ENCODE measurements at regions not wholly inside any gene's neighbourhood (a gene's known extent, or its start where the extent isn't known, plus 50 kb on each side); places are given as distances from the start of the nearest gene placed in this dataset.

DNA sequence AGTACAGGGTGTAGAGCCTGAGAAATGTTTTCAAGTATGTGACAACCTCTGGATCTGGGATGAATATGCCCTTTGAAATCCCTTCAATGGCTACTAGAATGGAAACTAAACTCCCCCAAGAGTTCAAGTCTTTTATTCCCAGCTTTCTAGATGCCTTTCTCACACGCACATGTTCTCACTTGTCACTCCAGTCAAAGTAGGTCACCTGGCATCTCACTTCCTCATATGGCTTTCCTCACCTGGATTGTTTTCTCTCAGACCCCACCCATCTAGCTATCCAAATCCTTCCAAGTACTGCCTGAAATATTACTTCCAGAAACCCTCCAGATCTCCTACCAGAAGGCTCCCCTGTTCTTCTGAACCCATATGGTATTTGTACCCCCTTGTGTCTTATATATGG is 615.4 kb upstream of the KLF4 start:
- no peak overlapping the region for H3K27ac ChIP-seq
- H3K36me3 ChIP-seq = no peaks in the 10 kb centered on the region
- no peak overlapping the region for H3K4me2 ChIP-seq
- no peak for TF ChIP-seq Cebpa-rat (IDR thresholded peaks at IDR 0.05)
- H3K4me3 ChIP-seq = no peak overlapping the region
- no peaks in the 10 kb centered on the region for H4K20me1 ChIP-seq
- no peak overlapping the region for H3K9ac ChIP-seq
- no peaks in the 10 kb centered on the region; a peak in 1 of 22 replicates for H3K9me3 ChIP-seq (replicated peaks in 1 of 11)
- no peaks in the 10 kb centered on the region for H3K27me3 ChIP-seq
- H3K4me1 ChIP-seq = 0 out of 20 replicates have a peak, but pooled peaks cover 0 to 10% (median 0%) of the 10 kb centered on the region in 10 experiments

- H3K27me3 ChIP-seq = no peaks in the 10 kb centered on the region
- no peak overlapping the region for H3K9ac ChIP-seq
- no peak overlapping the region for H3K4me3 ChIP-seq
- no peaks in the 10 kb centered on the region for H4K20me1 ChIP-seq
- H3K36me3 ChIP-seq = no peaks in the 10 kb centered on the region
- H3K4me1 ChIP-seq = 0 out of 20 replicates have a peak, but pooled peaks cover 0 to 10% (median 0%) of the 10 kb centered on the region in 10 experiments
- H3K9me3 ChIP-seq (replicated peaks in 1 of 11) = no peaks in the 10 kb centered on the region
- no peak for TF ChIP-seq Cebpa-rat (IDR thresholded peaks at IDR 0.05)
- no peak overlapping the region for H3K4me2 ChIP-seq
- H3K27ac ChIP-seq = no peak overlapping the region
Measured at GRCh38 chr9:108103046-108103693, 613.6 kb upstream of the KLF4 start.

- H3K27me3 ChIP-seq = no peaks in the 10 kb centered on the region
- H3K9me3 ChIP-seq (replicated peaks in 1 of 11) = no peaks in the 10 kb centered on the region
- no peak overlapping the region for H3K9ac ChIP-seq
- no peak for TF ChIP-seq Cebpa-rat (IDR thresholded peaks at IDR 0.05)
- 0 out of 20 replicates have a peak, but pooled peaks cover 0 to 10% (median 0%) of the 10 kb centered on the region in 10 experiments for H3K4me1 ChIP-seq
- no peak overlapping the region for H3K4me2 ChIP-seq
- H3K36me3 ChIP-seq = no peaks in the 10 kb centered on the region
- no peaks in the 10 kb centered on the region for H4K20me1 ChIP-seq
- no peak overlapping the region for H3K27ac ChIP-seq
- H3K4me3 ChIP-seq = no peak overlapping the region
Measured at GRCh38 chr9:108101410-108101809, 611.8 kb upstream of the KLF4 start.

- H3K4me1 ChIP-seq = 0 out of 20 replicates have a peak, but pooled peaks cover 0 to 10% (median 0%) of the 10 kb centered on the region in 10 experiments
- H3K9ac ChIP-seq = no peak overlapping the region
- no peak for TF ChIP-seq Cebpa-rat (IDR thresholded peaks at IDR 0.05)
- no peak overlapping the region for H3K4me3 ChIP-seq
- no peaks in the 10 kb centered on the region for H4K20me1 ChIP-seq
- no peak overlapping the region for H3K4me2 ChIP-seq
- H3K27me3 ChIP-seq = no peaks in the 10 kb centered on the region
- H3K36me3 ChIP-seq = no peaks in the 10 kb centered on the region
- H3K9me3 ChIP-seq (replicated peaks in 1 of 11) = no peaks in the 10 kb centered on the region
- no peak overlapping the region for H3K27ac ChIP-seq
Measured at GRCh38 chr9:108100571-108100970, 611.0 kb upstream of the KLF4 start.

- TF ChIP-seq Cebpa-rat (IDR thresholded peaks at IDR 0.05) = no peak
- Histone ChIP-seq H3K36me3 (no peaks in the 10 kb centered on the region), H3K9ac (no peak overlapping the region), H3K27ac (no peak overlapping the region), H3K4me2 (no peak overlapping the region), H3K9me3 (replicated peaks in 1 of 11) (no peaks in the 10 kb centered on the region), H3K4me1 (0 out of 20 replicates have a peak, but pooled peaks cover 0 to 10% (median 0%) of the 10 kb centered on the region in 10 experiments), H4K20me1 (no peaks in the 10 kb centered on the region), H3K27me3 (no peaks in the 10 kb centered on the region), H3K4me3 (no peak overlapping the region)
Measured at GRCh38 chr9:108099854-108100253, 610.3 kb upstream of the KLF4 start.

GRCh38 chr9:108095496-108095895 is 605.9 kb upstream of the KLF4 start:
- TF ChIP-seq Cebpa-rat (IDR thresholded peaks at IDR 0.05) = no peak
- no peak overlapping the region for H3K27ac ChIP-seq
- H3K4me2 ChIP-seq = no peak overlapping the region
- no peaks in the 10 kb centered on the region for H3K4me1 ChIP-seq
- no peaks in the 10 kb centered on the region for H4K20me1 ChIP-seq
- H3K9ac ChIP-seq = no peak overlapping the region
- H3K4me3 ChIP-seq = no peak overlapping the region
- peaks cover 0 to 9% (median 3%) of the 10 kb centered on the region in 11 experiments; a peak in 8 of 22 replicates for H3K9me3 ChIP-seq (replicated peaks in 1 of 11)
- H3K27me3 ChIP-seq = no peaks in the 10 kb centered on the region
- H3K36me3 ChIP-seq = no peaks in the 10 kb centered on the region

DNA sequence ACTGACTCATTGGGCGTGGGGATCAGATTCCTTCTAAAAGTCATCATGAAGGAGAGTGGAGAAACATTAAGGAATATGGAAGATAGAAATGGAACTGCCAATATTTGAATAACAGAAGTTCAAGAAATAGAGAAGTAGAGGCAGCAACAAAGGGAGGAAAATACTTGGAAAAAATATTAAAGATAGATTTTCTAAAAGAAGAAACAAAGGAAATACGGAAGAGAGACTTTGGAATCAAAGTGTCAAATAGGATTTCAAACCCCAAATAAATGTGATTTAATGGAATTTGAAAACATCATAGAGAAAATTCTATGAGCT is 605.1 kb upstream of the KLF4 start:
- Histone ChIP-seq H4K20me1 (no peaks in the 10 kb centered on the region), H3K27ac (no peak overlapping the region), H3K9ac (no peak overlapping the region), H3K9me3 (replicated peaks in 1 of 11) (peaks cover 0 to 9% (median 3%) of the 10 kb centered on the region in 11 experiments; a peak in 8 of 22 replicates), H3K4me1 (peaks cover 0 to 3% (median 0%) of the 10 kb centered on the region in 10 experiments; a peak in 3 of 20 replicates), H3K4me2 (no peak overlapping the region), H3K4me3 (no peak overlapping the region), H3K36me3 (no peaks in the 10 kb centered on the region), H3K27me3 (no peaks in the 10 kb centered on the region)
- no peak for TF ChIP-seq Cebpa-rat (IDR thresholded peaks at IDR 0.05)

DNA sequence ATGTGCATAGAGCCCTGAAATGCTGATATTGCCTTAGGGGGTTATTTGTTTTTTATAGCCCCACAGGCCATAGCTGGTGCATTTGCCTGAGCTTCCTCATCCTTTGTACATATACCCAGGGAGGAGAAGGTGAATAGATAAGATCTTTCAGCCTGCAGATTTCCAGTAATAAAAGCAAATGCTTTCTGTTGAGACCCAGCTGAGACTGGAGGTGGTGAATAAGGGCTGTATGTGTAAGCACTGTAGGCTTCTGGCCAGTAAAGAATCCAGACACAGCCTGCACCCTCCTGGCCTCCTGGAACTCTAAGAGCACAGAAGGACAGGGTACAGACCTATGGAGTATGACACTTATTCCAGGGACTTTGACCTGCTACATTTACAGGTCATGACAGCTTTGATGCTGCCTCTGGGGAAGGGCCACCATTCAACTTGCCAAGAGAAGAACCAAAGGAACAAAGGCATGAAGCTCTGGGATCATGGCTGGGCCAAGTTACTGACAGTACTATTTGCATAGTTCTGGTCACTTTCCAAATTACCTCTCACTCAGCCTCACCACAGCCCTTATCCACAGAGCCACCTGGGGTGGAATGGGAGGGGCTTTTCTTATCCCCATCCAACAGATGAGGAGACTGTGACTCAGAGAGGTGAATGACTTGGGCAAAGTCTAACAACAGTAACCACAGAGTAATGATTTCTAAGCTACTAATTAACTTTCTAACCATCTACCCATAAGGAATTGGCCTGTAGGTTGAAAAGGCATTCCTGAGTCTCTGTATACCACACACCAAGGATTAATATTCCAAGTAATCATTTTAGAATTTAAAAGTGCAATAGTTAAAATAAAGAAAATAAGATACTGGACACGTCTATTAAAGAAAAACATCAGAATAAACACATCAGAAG is 604.5 kb upstream of the KLF4 start:
- H3K9ac ChIP-seq = no peak overlapping the region
- H3K4me3 ChIP-seq = no peak overlapping the region
- H3K9me3 ChIP-seq (replicated peaks in 1 of 11) = peaks cover 0 to 9% (median 3%) of the 10 kb centered on the region in 11 experiments; a peak in 8 of 22 replicates
- H3K4me1 ChIP-seq = peaks cover 0 to 9% (median 0%) of the 10 kb centered on the region in 10 experiments; a peak in 4 of 20 replicates
- no peak for TF ChIP-seq Cebpa-rat (IDR thresholded peaks at IDR 0.05)
- no peak overlapping the region for H3K4me2 ChIP-seq
- H4K20me1 ChIP-seq = no peaks in the 10 kb centered on the region
- no peaks in the 10 kb centered on the region for H3K27me3 ChIP-seq
- no peaks in the 10 kb centered on the region for H3K36me3 ChIP-seq
- no peak overlapping the region for H3K27ac ChIP-seq

DNA sequence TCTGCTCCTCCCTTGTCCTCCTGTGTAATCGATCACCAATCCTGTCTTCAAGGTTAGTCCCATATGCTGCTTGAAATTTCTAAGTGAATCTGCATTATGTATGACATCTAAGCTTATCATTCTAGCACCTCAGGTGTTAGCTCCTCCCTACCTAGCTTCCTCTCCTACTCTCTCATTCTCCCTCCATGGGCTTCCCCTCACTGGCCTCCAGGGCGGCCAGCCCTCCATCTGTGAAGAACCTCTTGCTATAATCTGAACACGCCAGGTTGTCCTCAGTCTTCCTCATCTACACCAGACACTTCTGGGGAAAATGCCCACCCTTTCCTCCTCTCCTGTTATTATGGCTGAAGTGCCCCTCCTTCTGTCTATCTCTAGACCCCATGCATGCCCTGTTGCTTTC is 599.3 kb upstream of the KLF4 start:
- peaks cover 0 to 14% (median 0%) of the 10 kb centered on the region in 10 experiments; a peak in 7 of 20 replicates for H3K4me1 ChIP-seq
- no peak overlapping the region for H3K9ac ChIP-seq
- no peak overlapping the region for H3K27ac ChIP-seq
- no peaks in the 10 kb centered on the region for H4K20me1 ChIP-seq
- H3K4me2 ChIP-seq = peak overlapping the region in 2 of 11 experiments; percentile 7 to 50; a peak in 3 of 22 replicates
- H3K36me3 ChIP-seq = no peaks in the 10 kb centered on the region
- H3K9me3 ChIP-seq (replicated peaks in 1 of 11) = peaks cover 0 to 15% (median 4%) of the 10 kb centered on the region in 11 experiments; a peak in 8 of 22 replicates
- no peak for TF ChIP-seq Cebpa-rat (IDR thresholded peaks at IDR 0.05)
- H3K4me3 ChIP-seq = no peak overlapping the region
- no peaks in the 10 kb centered on the region for H3K27me3 ChIP-seq

All from BLaER1 treated with 17β-estradiol and CSF1 and Interleukin-3, amounts not matched to agents 10 nM and 100 nM (cell line).